Loucy (cell line): ENCODE measurements at regions not wholly inside any gene's neighbourhood (a gene's known extent, or its start where the extent isn't known, plus 50 kb on each side); places are given as distances from the start of the nearest gene placed in this dataset.

Experiments
- H2AFZ ChIP-seq: fragments of 200-600 bp; sonication (generic); 2 replicates; pipeline ENCODE4 v1.6.0; 2016; ENCODE audit warnings: antibody characterized with exemption, mild to moderate bottlenecking, low read length, moderate library complexity
- H3F3A ChIP-seq: fragments of 200-600 bp; 2 replicates; pipeline ENCODE4 v1.6.0; 2016; ENCODE audit warnings: antibody characterized with exemption, low read depth, mild to moderate bottlenecking
- H3K27me3 ChIP-seq: fragments of 200-600 bp; sonication (generic); 2 replicates; pipeline ENCODE4 v1.6.1; 2014; ENCODE audit warnings: low read length, mild to moderate bottlenecking; ENCODE audit not compliant: insufficient read depth, poor library complexity, severe bottlenecking
- H3K36me3 ChIP-seq: fragments of 200-600 bp; sonication (generic); 2 replicates; pipeline ENCODE4 v1.6.1; 2016; ENCODE audit warnings: low read length; ENCODE audit not compliant: insufficient read depth
- H3K4me1 ChIP-seq: fragments of 200-600 bp; sonication (generic); 2 replicates; pipeline ENCODE4 v1.5.1; 2014; ENCODE audit warnings: low read length, mild to moderate bottlenecking; ENCODE audit not compliant: insufficient read depth, poor library complexity, severe bottlenecking
- H3K4me2 ChIP-seq: fragments of 200-600 bp; sonication (generic); 2 replicates; pipeline ENCODE4 v1.6.0; 2014; ENCODE audit warnings: antibody characterized with exemption, low read length, low read depth, mild to moderate bottlenecking; ENCODE audit not compliant: poor library complexity, severe bottlenecking
- H3K4me3 ChIP-seq: fragments of 200-600 bp; sonication (generic); 2 replicates; pipeline ENCODE4 v1.5.1; 2014; ENCODE audit warnings: low read length, mild to moderate bottlenecking, mixed read lengths; ENCODE audit not compliant: poor library complexity, severe bottlenecking
- H3K79me2 ChIP-seq: fragments of 200-600 bp; sonication (generic); 2 replicates; pipeline ENCODE4 v1.6.1; 2014; ENCODE audit warnings: low read length; ENCODE audit not compliant: insufficient read depth
- H3K9ac ChIP-seq: fragments of 200-600 bp; sonication (generic); 2 replicates; pipeline ENCODE4 v1.6.0; 2014; ENCODE audit warnings: mild to moderate bottlenecking, low read depth, low read length, moderate library complexity; ENCODE audit not compliant: poor library complexity, severe bottlenecking
- H3K9me2 ChIP-seq: fragments of 200-600 bp; sonication (generic); replicated peaks from 2 replicates; pipeline ENCODE4 v1.6.1; 2016; ENCODE audit warnings: low read depth, low read length, mixed read lengths
- H3K9me3 ChIP-seq: fragments of 200-600 bp; sonication (generic); 2 replicates; pipeline ENCODE4 v1.6.1; 2014; ENCODE audit warnings: mild to moderate bottlenecking, antibody characterized with exemption, low read length, low read depth; ENCODE audit not compliant: insufficient read depth
- H4K20me1 ChIP-seq: fragments of 200-600 bp; sonication (generic); 2 replicates; pipeline ENCODE4 v1.6.0; 2014; ENCODE audit warnings: antibody characterized with exemption, low read length, mild to moderate bottlenecking; ENCODE audit not compliant: insufficient read depth, poor library complexity, severe bottlenecking
- CTCF ChIP-seq: fragments of 200-600 bp; sonication (generic); conservative IDR thresholded peaks from 2 replicates; pipeline ENCODE4 v1.5.1; 2014; ENCODE audit warnings: mild to moderate bottlenecking, antibody characterized with exemption, low read length
- EZH2phosphoT487 ChIP-seq: fragments of 200-600 bp; IDR thresholded peaks from 2 replicates; pipeline ENCODE4 v1.6.1; 2018; ENCODE audit warnings: antibody characterized with exemption, mild to moderate bottlenecking, moderate library complexity, borderline replicate concordance

- H3F3A ChIP-seq = no peaks in the 10 kb centered on the region
- no peaks in the 10 kb centered on the region for H4K20me1 ChIP-seq
- no peaks in the 10 kb centered on the region for H3K9me3 ChIP-seq
- H2AFZ ChIP-seq = no peak overlapping the region
- no peaks in the 10 kb centered on the region for H3K27me3 ChIP-seq
- H3K4me3 ChIP-seq = no peak overlapping the region
- H3K9ac ChIP-seq = no peak overlapping the region
- no peak for TF ChIP-seq EZH2phosphoT487
- H3K4me2 ChIP-seq = no peak overlapping the region
- no peaks in the 10 kb centered on the region for H3K4me1 ChIP-seq
- H3K9me2 ChIP-seq = no peaks in the 10 kb centered on the region
- no peaks in the 10 kb centered on the region for H3K36me3 ChIP-seq
- H3K79me2 ChIP-seq = no peaks in the 10 kb centered on the region
Observed at GRCh38 chr7:13159467-13160184, 472.2 kb downstream of the ARL4A start.

- TF ChIP-seq EZH2phosphoT487 = no peak
- TF ChIP-seq CTCF = no peak
Observed at GRCh38 chr7:13161125-13161524, 473.7 kb downstream of the ARL4A start.

DNA sequence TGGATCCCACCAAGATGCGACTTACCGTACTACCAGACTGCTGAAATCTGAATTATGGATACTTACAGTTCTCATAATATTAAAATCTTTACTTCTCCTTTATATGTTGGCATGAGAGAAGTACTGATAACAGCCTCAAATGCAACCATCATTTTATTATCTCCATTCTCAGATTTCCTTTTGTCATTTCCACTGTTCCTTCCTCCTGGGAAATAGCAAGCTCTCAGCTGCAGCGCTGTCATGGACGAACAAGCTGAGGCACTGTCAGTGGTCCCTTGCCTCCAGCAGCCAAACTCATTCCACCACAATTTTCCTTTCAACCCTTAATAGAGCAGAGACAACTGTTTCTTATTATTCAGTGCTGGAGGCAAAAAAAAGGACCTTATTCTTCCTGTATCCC is 478.4 kb downstream of the ARL4A start:
- TF ChIP-seq CTCF (no peak), EZH2phosphoT487 (no peak)
- H4K20me1 ChIP-seq = no peaks in the 10 kb centered on the region
- no peaks in the 10 kb centered on the region for H3K9me2 ChIP-seq
- no peaks in the 10 kb centered on the region for H3K4me1 ChIP-seq
- H3K4me2 ChIP-seq = no peak overlapping the region
- no peaks in the 10 kb centered on the region for H3K9me3 ChIP-seq
- no peaks in the 10 kb centered on the region for H3K36me3 ChIP-seq
- H3K4me3 ChIP-seq = no peak overlapping the region
- no peak overlapping the region for H3K9ac ChIP-seq
- no peaks in the 10 kb centered on the region for H3F3A ChIP-seq
- H2AFZ ChIP-seq = no peak overlapping the region
- H3K79me2 ChIP-seq = no peaks in the 10 kb centered on the region
- H3K27me3 ChIP-seq = no peaks in the 10 kb centered on the region

More at GRCh38 chr7:13161125-13161524, 473.7 kb downstream of the ARL4A start:
- Histone ChIP-seq H3K4me1 (no peaks in the 10 kb centered on the region), H3K79me2 (no peaks in the 10 kb centered on the region), H3F3A (no peaks in the 10 kb centered on the region), H2AFZ (no peak overlapping the region), H3K4me2 (no peak overlapping the region), H4K20me1 (no peaks in the 10 kb centered on the region), H3K9me2 (no peaks in the 10 kb centered on the region), H3K36me3 (no peaks in the 10 kb centered on the region), H3K9me3 (no peaks in the 10 kb centered on the region), H3K9ac (no peak overlapping the region), H3K27me3 (no peaks in the 10 kb centered on the region), H3K4me3 (no peak overlapping the region)

DNA sequence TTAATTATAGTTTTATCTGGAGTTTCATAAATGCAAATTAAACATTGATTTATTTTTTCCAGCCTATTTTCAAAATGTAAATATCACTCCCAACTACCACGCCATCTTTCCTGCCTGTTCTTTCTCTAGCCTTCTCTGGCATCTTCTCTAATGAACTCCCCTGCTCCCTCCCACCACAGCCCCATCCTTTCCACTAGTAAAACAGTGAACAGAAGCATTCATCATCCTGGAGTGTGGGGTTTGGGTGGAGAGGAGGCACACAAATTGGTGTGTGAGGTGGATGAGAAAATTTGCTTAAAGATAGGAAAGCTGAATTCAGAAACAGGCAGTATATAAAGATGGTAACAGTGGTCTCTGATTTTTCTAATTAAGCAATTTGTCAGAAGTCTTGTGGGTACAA is 479.4 kb downstream of the ARL4A start:
- Histone ChIP-seq H3K9ac (no peak overlapping the region), H4K20me1 (no peaks in the 10 kb centered on the region), H3K4me1 (no peaks in the 10 kb centered on the region), H3K9me3 (no peaks in the 10 kb centered on the region), H3K4me2 (no peak overlapping the region), H3K4me3 (no peak overlapping the region), H3K79me2 (no peaks in the 10 kb centered on the region), H3K27me3 (no peaks in the 10 kb centered on the region), H3K9me2 (no peaks in the 10 kb centered on the region), H3K36me3 (no peaks in the 10 kb centered on the region), H2AFZ (no peak overlapping the region), H3F3A (no peaks in the 10 kb centered on the region)
- TF ChIP-seq EZH2phosphoT487 (no peak), CTCF (no peak)
